SKM-1 (cell line): ENCODE measurements at regions not wholly inside any gene's neighbourhood (a gene's known extent, or its start where the extent isn't known, plus 50 kb on each side); places are given as distances from the start of the nearest gene placed in this dataset.

Experiments
- DNase-seq: peaks from one replicate; lab custom pipeline; 2025; ENCODE audit not compliant: unreplicated experiment; lab: John Stamatoyannopoulos, UW

- DNase-seq = no peak
These were observed 356.6 kb downstream of the CXXC4 start for GRCh38 chr4:104138116-104138515.

DNA sequence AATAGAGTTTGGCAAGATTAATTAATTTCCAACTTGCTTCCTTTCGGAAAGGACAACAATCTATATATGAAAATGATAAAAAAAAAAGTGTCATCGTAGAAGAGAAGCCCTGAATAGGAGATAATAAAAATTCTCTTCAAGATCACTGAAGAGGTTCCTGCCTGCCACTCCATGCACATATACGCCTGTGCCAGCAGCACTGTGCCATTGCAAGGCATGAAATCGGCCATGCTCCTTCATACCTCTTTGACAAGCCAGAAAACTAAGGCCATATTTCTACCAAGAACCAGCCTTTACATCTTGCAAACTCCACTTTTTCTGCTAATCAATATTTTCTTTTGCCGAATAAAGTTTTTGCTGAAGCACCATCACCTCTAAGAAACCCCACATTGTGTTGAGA lies 365.5 kb downstream of the CXXC4 start:
- DNase-seq = no peak

DNA sequence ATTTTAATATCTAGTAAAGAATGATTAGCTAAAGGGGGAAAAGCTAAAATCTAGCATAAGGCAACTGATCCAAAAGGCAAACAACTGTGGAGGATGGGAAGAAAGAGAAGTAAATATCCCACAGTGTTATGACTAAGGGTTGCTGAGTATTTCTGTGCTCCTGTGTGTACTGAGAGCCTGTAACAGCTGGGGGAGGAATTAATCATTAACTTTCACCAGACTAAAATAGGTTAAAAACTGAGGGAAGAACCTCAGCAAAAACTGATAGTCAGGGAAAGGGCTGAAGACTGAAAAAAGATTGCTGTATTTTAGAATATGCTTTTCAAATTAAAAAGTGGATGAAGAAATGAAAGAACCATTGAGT lies 365.9 kb downstream of the CXXC4 start:
- no peak for DNase-seq

DNA sequence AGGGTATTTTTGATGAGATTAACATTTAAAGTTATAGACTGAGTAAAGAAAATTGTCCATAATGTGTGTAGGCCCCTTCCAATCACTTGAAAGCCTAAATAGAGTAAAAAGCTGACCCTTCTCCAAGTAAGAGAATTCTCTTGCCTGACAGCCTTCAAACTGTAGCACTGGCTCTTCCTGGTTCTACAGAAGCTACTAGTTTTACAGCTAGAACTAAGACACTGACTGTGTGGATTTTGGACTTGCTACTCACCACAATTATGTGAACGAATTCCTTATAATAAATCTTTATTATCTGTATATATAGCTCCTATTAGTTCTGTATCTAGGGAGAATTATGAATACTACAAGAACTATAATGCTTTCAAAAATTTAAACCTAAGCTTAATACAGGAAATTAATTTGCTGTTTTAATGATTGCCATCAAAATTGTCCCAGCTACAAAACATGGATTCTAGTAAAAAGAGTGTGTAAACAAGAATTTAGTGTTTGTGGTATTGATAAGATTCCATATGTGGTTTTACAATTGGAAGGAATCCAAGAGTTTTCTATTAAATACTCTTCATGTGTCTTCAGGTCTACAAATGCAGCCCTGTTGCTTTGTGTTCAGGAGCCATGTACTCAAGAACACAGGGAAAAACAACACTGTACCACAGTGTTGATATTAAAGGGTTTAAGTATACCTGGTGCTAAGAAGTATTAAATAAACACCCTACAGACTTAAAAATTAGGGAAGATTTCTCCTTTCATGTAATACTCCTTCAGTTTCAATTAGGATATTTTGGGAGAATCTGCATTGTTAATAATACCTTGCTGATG lies 366.5 kb downstream of the CXXC4 start:
- no peak for DNase-seq

- DNase-seq = no peak
These were observed 371.7 kb downstream of the CXXC4 start for GRCh38 chr4:104123021-104123420.

DNA sequence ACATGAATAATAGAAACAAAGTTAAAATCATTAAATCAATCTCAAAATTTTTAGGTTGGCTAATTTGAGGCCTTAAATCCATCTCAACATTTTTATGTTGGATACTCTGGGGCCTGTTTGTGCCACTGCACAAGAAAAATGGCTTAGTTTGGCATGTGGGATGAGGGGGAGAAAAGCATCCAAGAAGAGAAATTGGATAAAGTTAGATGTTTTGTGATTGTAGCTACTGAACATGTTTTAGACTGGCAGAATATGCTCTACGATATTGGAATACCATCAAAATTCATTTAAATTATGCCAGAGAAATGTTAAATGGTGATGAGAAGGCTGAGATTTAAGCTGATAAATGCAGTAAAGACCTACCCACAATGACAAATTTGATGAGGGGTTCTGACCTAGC lies 376.9 kb downstream of the CXXC4 start:
- no peak for DNase-seq

DNA sequence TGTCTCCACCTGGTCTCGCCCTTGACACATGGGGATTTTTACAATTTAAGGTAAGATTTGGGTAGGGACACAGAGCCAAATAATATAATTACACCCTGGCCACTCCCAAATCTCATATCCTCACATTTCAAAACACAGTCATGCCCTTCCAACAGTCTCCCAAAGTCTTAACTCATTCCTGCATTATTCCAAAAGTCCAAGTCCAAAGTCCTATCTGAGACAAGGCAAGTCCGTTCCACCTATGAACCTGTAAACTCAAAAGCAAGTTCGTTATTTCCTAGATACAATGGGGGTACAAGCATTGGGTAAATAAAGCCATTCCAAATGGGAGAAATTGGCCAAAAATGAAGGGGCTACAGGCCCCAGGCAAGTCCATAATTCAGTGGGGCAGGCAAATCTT lies 380.8 kb downstream of the CXXC4 start:
- DNase-seq = no peak

DNA sequence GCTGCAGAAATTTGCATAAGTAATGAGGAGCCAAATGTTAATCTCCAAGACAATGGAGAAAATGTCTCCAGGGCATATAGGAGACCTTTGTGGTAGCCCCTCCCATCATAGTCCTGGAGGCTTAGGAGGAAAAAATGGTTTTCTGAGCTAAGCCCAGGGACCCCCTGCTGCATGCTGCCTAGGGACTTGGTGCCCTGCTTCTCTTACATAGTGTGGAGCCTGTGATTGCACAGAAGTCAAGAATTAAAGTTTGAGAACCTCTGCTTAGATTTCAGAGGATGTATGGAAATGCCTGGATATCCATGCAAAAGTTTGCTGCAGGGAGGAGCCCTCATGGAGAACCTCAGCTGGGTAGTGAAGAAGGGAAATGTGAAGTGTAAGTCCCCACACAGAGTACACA lies 379.4 kb upstream of the TACR3 start:
- DNase-seq = no peak

DNA sequence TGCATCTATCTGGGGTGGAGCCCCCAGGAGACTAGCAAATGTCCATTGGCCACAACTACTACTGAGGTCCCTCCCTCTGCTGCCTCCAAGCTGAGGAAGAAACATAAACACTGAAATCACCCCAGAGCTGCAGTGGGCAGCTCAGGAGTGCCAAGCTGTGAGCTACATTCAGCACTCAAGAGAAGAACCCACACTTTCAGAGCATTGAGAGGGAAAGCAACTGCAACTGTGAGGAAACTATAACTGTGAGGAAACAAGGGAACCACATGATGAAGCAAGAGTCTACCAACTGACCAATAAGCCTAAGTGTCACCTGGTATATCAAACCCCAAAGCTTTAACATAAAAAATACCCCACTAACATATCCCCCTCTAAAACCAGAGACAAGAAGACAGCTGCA lies 373.5 kb upstream of the TACR3 start:
- DNase-seq = peak; percentile 67

DNA sequence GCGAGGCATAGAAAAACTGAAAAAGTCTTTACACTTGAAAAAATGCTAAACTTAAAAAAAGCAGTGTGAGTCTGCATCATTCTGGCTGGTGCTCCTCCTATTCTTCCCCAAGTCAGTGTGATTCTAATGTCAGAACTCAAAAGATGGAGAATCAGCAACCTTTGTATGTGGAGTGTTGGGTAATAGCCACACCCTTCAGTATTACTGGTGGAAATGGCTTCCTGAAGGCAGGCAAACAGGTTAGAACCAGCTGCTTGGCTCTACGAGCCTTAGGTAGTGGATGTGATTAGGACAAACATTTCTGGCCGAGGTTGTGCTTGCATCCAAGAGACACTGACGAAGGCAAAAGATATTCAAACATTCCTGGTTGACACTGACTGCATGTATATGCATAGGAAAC lies 353.4 kb upstream of the TACR3 start:
- no peak for DNase-seq

DNA sequence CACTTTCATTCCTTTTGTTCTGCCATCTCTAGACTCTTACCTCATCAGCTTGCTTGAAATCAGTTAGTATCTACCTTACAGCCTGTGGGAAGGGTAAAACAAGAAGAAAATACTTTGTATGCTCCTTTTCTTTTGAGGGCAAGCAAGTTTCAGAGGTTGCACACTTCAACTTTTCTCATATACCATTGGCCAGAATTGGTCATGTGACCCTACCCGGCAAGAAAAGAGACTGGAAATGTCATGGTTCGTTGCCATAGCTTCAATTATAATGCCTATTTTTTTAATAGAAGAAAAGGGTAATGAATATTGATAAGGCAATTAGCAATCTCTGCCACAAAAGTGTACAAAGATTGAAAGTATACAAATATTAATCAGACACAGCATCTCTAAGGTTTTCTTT lies 346.7 kb upstream of the TACR3 start:
- no peak for DNase-seq

- DNase-seq = peak; percentile 52
These were observed 345.1 kb upstream of the TACR3 start for GRCh38 chr4:104064646-104065577.

DNA sequence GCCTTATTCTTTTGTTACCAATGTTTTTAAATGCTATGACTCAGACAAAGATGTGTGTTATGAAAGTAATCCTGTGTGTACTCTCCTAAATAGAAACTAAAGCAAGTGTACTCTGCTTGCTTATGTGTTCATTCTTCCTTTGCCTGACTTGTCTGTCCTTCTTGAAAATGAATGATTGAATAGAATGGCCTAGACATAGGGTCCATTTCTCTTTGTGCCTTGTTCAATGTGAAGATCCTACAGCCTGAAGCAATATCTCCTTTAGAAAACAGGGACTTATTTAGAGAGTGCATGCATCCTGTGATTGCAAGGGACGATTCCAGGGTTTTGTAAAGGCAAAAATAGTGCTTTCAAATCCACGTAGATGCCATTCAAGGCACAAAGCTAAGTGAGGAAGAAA lies 343.6 kb upstream of the TACR3 start:
- no peak for DNase-seq

DNA sequence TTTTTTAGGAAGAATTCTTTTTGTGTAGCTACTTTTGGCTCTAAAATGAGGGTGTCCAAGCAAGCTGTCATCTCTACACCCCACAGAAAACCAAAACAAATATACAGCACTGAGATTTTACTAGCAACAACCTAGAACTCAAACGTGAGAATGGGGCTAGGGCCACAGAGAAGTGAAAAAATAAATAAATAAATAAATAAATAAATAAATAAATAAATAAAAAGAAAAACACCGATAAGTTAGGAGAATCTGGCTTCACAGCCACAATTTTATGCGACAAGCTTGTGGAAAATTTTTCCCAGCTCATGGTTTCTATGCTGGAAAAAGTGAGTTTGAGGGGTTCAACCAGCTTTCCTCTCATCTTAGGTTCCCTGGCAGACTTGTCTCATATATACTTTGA lies 324.6 kb upstream of the TACR3 start:
- no peak for DNase-seq

- DNase-seq = no peak
These were observed 313.1 kb upstream of the TACR3 start for GRCh38 chr4:104032896-104033295.

GRCh38 chr4:104025251-104025650 lies 305.5 kb upstream of the TACR3 start:
- no peak for DNase-seq

DNA sequence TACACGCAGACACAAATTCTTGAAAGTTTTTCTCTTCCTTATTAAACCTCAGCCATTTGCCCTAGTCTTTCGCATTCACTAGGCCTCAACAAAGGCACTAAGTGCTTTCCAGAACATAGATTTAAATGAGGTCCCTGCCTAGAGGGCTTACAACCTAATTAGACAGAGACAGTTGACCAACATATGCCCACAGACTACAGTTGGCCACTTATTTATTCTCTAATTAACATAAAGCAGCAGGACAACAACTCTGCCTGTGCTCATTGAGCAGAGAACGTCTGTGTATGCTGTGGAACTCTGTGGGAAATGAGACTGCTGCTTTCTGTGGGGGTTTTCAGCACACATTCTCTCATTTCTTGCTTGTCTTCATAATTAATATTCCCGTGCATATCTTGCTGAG lies 303.0 kb upstream of the TACR3 start:
- no peak for DNase-seq

- no peak for DNase-seq
These were observed 302.4 kb upstream of the TACR3 start for GRCh38 chr4:104022226-104022625.

DNA sequence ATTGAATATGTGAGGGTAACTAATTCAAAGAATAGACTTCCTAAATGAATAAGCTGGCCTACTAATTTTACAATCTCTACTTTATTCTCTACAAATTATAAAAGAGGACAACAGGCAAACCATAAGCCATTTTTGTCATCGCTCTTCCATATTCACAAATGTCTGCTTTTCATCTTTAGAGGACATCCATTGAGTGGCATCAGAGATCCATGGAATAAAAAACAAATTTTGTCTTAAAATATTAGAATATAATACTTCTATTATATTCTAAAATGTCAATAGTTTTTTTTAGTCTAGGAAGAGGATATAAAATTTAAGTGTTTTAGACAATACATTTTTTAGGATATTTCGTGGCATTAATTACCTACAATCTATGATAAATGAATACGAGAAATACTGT lies 300.9 kb upstream of the TACR3 start:
- no peak for DNase-seq

DNA sequence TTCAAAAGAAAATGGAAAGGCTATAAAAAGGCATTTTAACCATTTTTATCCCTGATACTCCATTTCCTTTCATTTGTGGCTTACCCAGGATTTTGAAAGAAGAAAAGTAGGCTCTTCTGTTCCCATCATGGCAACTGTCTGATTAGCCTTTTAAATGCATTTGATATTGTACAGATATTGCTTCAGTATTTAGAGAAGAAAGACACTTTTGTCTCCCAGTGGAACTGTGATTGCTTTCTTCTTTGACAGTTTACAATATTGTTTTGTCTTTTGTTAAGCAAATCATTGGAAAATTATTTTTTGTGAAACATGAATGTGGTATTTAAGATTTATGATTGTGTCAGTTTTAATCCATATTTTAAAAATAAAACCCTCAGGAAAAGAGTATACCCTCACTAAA lies 297.4 kb upstream of the TACR3 start:
- DNase-seq = no peak

DNA sequence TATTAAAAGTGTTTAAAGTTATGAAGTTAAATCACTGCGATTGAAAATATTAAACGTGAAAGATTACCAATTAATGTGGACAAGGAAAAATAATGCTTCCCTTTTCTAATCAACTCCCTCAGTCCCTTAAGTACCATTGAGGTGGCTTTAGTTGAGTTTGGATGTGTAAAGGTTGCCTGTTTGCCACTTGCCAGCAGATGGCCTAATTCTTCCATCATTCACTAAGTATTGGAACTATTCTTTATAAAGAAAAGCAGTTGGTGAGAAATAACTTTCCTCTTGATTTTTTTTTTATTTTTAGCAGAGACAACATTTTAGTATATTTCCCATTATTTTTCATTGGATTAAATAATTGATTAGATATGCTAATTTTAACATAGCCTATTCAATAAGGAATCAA lies 295.9 kb upstream of the TACR3 start:
- DNase-seq = no peak

DNA sequence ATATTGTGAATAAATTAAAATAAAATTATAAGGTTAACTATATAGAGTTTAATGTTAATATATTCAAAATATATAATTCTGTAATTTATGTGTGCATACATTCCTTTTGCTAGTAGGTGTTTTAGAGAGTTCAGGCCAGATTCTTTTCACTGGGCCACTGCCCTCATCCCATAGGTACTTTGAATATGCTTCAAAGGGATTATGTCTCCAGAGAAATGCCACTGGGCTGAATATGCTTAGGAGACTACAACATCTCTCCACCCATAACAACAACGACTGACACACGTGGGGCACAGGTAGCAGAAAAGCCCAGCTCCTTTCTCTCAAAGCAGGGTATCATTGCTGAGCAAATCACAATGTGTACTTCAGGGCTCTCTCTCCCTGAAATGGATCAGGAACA lies 290.9 kb upstream of the TACR3 start:
- DNase-seq = no peak
